A549 (cell line): ENCODE measurements at regions not wholly inside any gene's neighbourhood (a gene's known extent, or its start where the extent isn't known, plus 50 kb on each side); places are given as distances from the start of the nearest gene placed in this dataset.

Experiments
- ATAC-seq, 2 experiments: fragments of 200-7000 bp in 1 of 2; fragments of >200 bp in 1 of 2; cut with Nextera tagmentation in 1 of 2; cut with Tn5 transposase in 1 of 2; 3 replicates each; pipeline versions ENCODE4 v1.8.0 to v1.9.1; 2018 to 2020; ENCODE audit warnings: mild to moderate bottlenecking in 1 of 2, moderate library complexity in 1 of 2
- CTCF ChIA-PET: fragments of 300-600 bp; sonication (Branson Sonifier 250); formaldehyde crosslinking; extraction: SDS; loops from one replicate; lab custom pipeline; 2021; ENCODE audit warnings: antibody characterized with exemption, inconsistent platforms; lab: Yijun Ruan, JAX
- POLR2A ChIA-PET: fragments of 350-600 bp; formaldehyde crosslinking; extraction: SDS; loops from one replicate; lab custom pipeline; 2021; ENCODE audit warnings: antibody characterized with exemption, inconsistent platforms; lab: Yijun Ruan, JAX
- DNase-seq, 2 experiments: peaks; one replicate each; pipeline versions ENCODE4 v3.0.0 to v3.0.0-alpha.2; 2011 to 2016; ENCODE audit warnings: low read depth in 1 of 2, low spot score in 1 of 2
- FAIRE-seq: peaks from 2 replicates; lab custom pipeline; 2011; peaks lifted over from hg19 to GRCh38; lab: Jason Lieb, UNC
- H3K27ac ChIP-seq, 2 experiments: fragments of >200 bp; sonication (Bioruptor Twin); formaldehyde crosslinking; 3 replicates each; pipeline ENCODE4 v1.5.1; 2016 to 2017
- H3K4me1 ChIP-seq: fragments of >200 bp; sonication (Bioruptor Twin); formaldehyde crosslinking; 3 replicates; pipeline ENCODE4 v1.6.1; 2016
- H3K4me2 ChIP-seq: fragments of >200 bp; sonication (Bioruptor Twin); formaldehyde crosslinking; 3 replicates; pipeline ENCODE4 v1.6.1; 2016
- H3K4me3 ChIP-seq: fragments of >200 bp; sonication (Bioruptor Twin); formaldehyde crosslinking; 3 replicates; pipeline ENCODE4 v1.5.1; 2016
- H3K9me3 ChIP-seq: fragments of >200 bp; sonication (Bioruptor Twin); formaldehyde crosslinking; 3 replicates; pipeline ENCODE4 v1.6.1; 2016
- BHLHE40 ChIP-seq: IDR thresholded peaks from 2 replicates; pipeline ENCODE4 v1.6.1; 2012; ENCODE audit warnings: low read depth, low read length, inconsistent platforms
- CHD2 ChIP-seq: fragments of 150-350 bp; IDR thresholded peaks from 2 replicates; pipeline ENCODE4 v1.6.1; 2014; ENCODE audit warnings: low read length; ENCODE audit not compliant: partially characterized antibody
- FOXS1 ChIP-seq: fragments of 250-450 bp; sonication (Bioruptor Pico); IDR thresholded peaks from 2 replicates; pipeline ENCODE4 v1.5.0; 2020; ENCODE audit warnings: mild to moderate bottlenecking, moderate library complexity
- HDAC2 ChIP-seq: fragments of 200-600 bp; sonication (generic); IDR thresholded peaks from 2 replicates; pipeline ENCODE4 v1.6.1; 2016
- HEYL ChIP-seq: fragments of 250-450 bp; sonication (Bioruptor Pico); IDR thresholded peaks from 2 replicates; pipeline ENCODE4 v1.8.0; 2021; ENCODE audit warnings: mild to moderate bottlenecking, moderate library complexity
- HOXB5 ChIP-seq: fragments of 250-450 bp; sonication (Bioruptor Pico); IDR thresholded peaks from 2 replicates; pipeline ENCODE4 v1.5.0; 2020; ENCODE audit warnings: mild to moderate bottlenecking, moderate library complexity
- KDM1A ChIP-seq: fragments of 200-600 bp; sonication (generic); IDR thresholded peaks from 2 replicates; pipeline ENCODE4 v1.6.1; 2016; ENCODE audit warnings: low read depth, mild to moderate bottlenecking
- KDM5A ChIP-seq: fragments of 200-600 bp; sonication (generic); IDR thresholded peaks from 2 replicates; pipeline ENCODE4 v1.6.1; 2016; ENCODE audit warnings: antibody characterized with exemption, mild to moderate bottlenecking
- MAX ChIP-seq: IDR thresholded peaks from 2 replicates; pipeline ENCODE4 v1.6.1; 2012
- MYC ChIP-seq: IDR thresholded peaks from 2 replicates; pipeline ENCODE4 v1.6.1; 2012; ENCODE audit warnings: mild to moderate bottlenecking, inconsistent platforms, low read length, improper control_type of control experiment, borderline replicate concordance
- NPAS2 ChIP-seq: fragments of 250-450 bp; sonication (Bioruptor Pico); IDR thresholded peaks from 2 replicates; pipeline ENCODE4 v1.8.0; 2022; ENCODE audit warnings: mild to moderate bottlenecking, moderate library complexity, borderline replicate concordance
- POLR2A ChIP-seq: IDR thresholded peaks from 2 replicates; pipeline ENCODE4 v1.6.1; 2012; ENCODE audit warnings: mild to moderate bottlenecking, low read length
- RAD21 ChIP-seq, 2 experiments: fragments of >200 bp in 1 of 2; sonication (Bioruptor Twin) in 1 of 2; formaldehyde crosslinking in 1 of 2; IDR thresholded peaks in 1 of 2; conservative IDR thresholded peaks in 1 of 2; 2 replicates in 1 of 2; 3 replicates in 1 of 2; pipeline ENCODE4 v1.6.1; 2012 to 2018; ENCODE audit warnings: inconsistent platforms in 1 of 2
- RARB ChIP-seq: fragments of 250-450 bp; sonication (Bioruptor Pico); IDR thresholded peaks from 2 replicates; pipeline ENCODE4 v1.8.0; 2021; ENCODE audit warnings: mild to moderate bottlenecking, moderate library complexity
- SMC3 ChIP-seq: fragments of >200 bp; sonication (Bioruptor Twin); formaldehyde crosslinking; IDR thresholded peaks from 3 replicates; pipeline ENCODE4 v1.6.1; 2018; ENCODE audit warnings: inconsistent platforms
- ZSCAN20 ChIP-seq: fragments of 250-450 bp; sonication (Bioruptor Pico); IDR thresholded peaks from 2 replicates; pipeline ENCODE4 v1.8.0; 2022; ENCODE audit warnings: mild to moderate bottlenecking, moderate library complexity
- WGBS: methylation state at CpG from one replicate; pipeline ENCODE4 v1.1.6; 2017; ENCODE audit errors: missing lambda C conversion rate; 5-methylcytosine and 5-hydroxymethylcytosine counted together
- TF ChIP-seq, protein P1 (sequence below): fragments of 450-650 bp; IDR thresholded peaks from 2 replicates; pipeline ENCODE4 v1.6.1; 2014; ENCODE audit warnings: antibody characterized with exemption
- TF ChIP-seq, protein P2 (sequence below): IDR thresholded peaks from 2 replicates; pipeline ENCODE4 v1.6.1; 2012
- TF ChIP-seq, protein P3 (sequence below): fragments of >200 bp; sonication (Bioruptor Twin); formaldehyde crosslinking; IDR thresholded peaks from 2 replicates; pipeline ENCODE4 v1.6.1; 2016
- TF ChIP-seq, protein P4 (sequence below): fragments of >200 bp; sonication (Bioruptor Twin); formaldehyde crosslinking; IDR thresholded peaks from 3 replicates; pipeline ENCODE4 v1.5.1; 2016
- TF ChIP-seq, protein P5 (sequence below): fragments of 250-450 bp; sonication (Bioruptor Pico); IDR thresholded peaks from 2 replicates; pipeline ENCODE4 v1.5.0; 2021; ENCODE audit warnings: mild to moderate bottlenecking, moderate library complexity, borderline replicate concordance

DNA sequence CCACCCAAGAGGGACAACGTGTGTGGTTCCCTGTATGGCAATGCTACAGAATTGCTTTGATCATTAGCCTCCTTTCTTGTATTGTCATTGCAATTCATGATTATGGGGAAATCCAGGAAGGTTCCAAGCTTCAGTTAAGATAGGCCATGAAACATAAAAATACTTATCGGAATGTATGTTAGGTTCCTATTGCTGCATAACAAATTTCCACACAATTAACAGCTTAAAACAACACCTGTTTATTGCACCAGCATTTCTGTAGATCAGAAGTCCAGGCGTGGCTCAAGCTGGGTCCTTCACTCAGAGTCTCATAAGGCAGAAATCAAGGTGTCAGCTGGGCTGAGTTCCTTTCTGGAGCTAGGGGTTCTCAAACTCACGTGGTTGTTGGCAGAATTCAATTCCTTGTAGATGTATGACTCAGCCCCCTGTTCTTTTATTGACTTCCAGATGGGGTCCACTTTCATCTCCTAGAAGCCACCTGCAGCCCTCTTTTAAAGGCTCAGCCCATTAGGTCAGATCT lies 365.6 kb upstream of the TMPO start:
- FAIRE-seq (no peak), ATAC-seq (no peak), DNase-seq (no peak)
- Histone ChIP-seq H3K9me3 (no peaks in the 10 kb centered on the region), H3K4me2 (no peak overlapping the region), H3K4me1 (no peaks in the 10 kb centered on the region), H3K27ac (no peak overlapping the region), H3K4me3 (no peak overlapping the region)
- CTCF ChIA-PET: no interaction called here
- POLR2A ChIA-PET: no interaction called here
- no peak for TF ChIP-seq POLR2A
- WGBS: 24% methylated on average over 4 of the region's 4 CpGs

- no peak overlapping the region for H3K27ac ChIP-seq
- no peaks in the 10 kb centered on the region for H3K9me3 ChIP-seq
- no peak overlapping the region for H3K4me3 ChIP-seq
- ATAC-seq (no peak), DNase-seq (no peak), FAIRE-seq (no peak)
- H3K4me1 ChIP-seq: no peaks in the 10 kb centered on the region
- no peak for TF ChIP-seq HOXB5 (CRISPR knock-in tag)
- TF ChIP-seq BHLHE40: no peak
- TF ChIP-seq SMC3: no peak
- TF ChIP-seq ZSCAN20 (CRISPR knock-in tag): no peak
- TF ChIP-seq HDAC2: no peak
- no peak overlapping the region for H3K4me2 ChIP-seq
- 5% methylated on average over 4 of the region's 4 CpGs for WGBS
- POLR2A ChIA-PET: no interaction called here
- CTCF ChIA-PET: interaction anchor here (0.6 kb wide), 1 partner anchor 900 kb away, joined by 3 read pairs; no protein-coding TSS in a partner anchor
Observed at GRCh38 chr12:98151105-98151590, 364.2 kb upstream of the TMPO start.

GRCh38 chr12:98151984-98152383 lies 363.4 kb upstream of the TMPO start:
- Histone ChIP-seq H3K4me2 (no peak overlapping the region), H3K27ac (no peak overlapping the region), H3K9me3 (no peaks in the 10 kb centered on the region), H3K4me3 (no peak overlapping the region), H3K4me1 (no peaks in the 10 kb centered on the region)
- ATAC-seq (no peak), FAIRE-seq (no peak), DNase-seq (no peak)
- POLR2A ChIA-PET: no interaction called here
- CTCF ChIA-PET: no interaction called here
- 0% methylated on average over 1 of the region's 1 CpG for WGBS
- TF ChIP-seq, protein P1, sequence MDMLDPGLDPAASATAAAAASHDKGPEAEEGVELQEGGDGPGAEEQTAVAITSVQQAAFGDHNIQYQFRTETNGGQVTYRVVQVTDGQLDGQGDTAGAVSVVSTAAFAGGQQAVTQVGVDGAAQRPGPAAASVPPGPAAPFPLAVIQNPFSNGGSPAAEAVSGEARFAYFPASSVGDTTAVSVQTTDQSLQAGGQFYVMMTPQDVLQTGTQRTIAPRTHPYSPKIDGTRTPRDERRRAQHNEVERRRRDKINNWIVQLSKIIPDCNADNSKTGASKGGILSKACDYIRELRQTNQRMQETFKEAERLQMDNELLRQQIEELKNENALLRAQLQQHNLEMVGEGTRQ: no peak
- TF ChIP-seq, protein P2, sequence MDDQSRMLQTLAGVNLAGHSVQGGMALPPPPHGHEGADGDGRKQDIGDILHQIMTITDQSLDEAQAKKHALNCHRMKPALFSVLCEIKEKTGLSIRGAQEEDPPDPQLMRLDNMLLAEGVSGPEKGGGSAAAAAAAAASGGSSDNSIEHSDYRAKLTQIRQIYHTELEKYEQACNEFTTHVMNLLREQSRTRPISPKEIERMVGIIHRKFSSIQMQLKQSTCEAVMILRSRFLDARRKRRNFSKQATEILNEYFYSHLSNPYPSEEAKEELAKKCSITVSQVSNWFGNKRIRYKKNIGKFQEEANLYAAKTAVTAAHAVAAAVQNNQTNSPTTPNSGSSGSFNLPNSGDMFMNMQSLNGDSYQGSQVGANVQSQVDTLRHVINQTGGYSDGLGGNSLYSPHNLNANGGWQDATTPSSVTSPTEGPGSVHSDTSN: no peak
- TF ChIP-seq, protein P3, sequence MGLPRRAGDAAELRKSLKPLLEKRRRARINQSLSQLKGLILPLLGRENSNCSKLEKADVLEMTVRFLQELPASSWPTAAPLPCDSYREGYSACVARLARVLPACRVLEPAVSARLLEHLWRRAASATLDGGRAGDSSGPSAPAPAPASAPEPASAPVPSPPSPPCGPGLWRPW: no peak
- no peak for TF ChIP-seq RAD21 (conservative IDR thresholded peaks at IDR 0.05 in 1 of 2, IDR thresholded peaks at IDR 0.05 in 1 of 2)
- no peak for TF ChIP-seq MYC
- TF ChIP-seq KDM1A: no peak
- TF ChIP-seq KDM5A: no peak
- no peak for TF ChIP-seq POLR2A
- TF ChIP-seq HOXB5 (CRISPR knock-in tag): no peak
- no peak for TF ChIP-seq NPAS2 (CRISPR knock-in tag)
- no peak for TF ChIP-seq FOXS1 (CRISPR knock-in tag)

GRCh38 chr12:98154850-98155249 lies 360.5 kb upstream of the TMPO start:
- ChIA-PET CTCF (interaction anchor here (0.6 to 1.8 kb wide), 3 partner anchors 193 to 1168 kb away, joined by 3 to 7 read pairs (median 3); no protein-coding TSS in a partner anchor), POLR2A (no interaction called here)
- Histone ChIP-seq H3K4me1 (no peaks in the 10 kb centered on the region), H3K9me3 (no peaks in the 10 kb centered on the region), H3K4me3 (no peak overlapping the region), H3K27ac (no peak overlapping the region), H3K4me2 (no peak overlapping the region)
- no peak for FAIRE-seq
- peak; percentile 54 to 80; a peak in 3 of 6 replicates for ATAC-seq
- 10% methylated on average over 4 of the region's 4 CpGs for WGBS
- peak in 1 of 2 experiments; percentile 23 for DNase-seq
- TF ChIP-seq, protein P4, sequence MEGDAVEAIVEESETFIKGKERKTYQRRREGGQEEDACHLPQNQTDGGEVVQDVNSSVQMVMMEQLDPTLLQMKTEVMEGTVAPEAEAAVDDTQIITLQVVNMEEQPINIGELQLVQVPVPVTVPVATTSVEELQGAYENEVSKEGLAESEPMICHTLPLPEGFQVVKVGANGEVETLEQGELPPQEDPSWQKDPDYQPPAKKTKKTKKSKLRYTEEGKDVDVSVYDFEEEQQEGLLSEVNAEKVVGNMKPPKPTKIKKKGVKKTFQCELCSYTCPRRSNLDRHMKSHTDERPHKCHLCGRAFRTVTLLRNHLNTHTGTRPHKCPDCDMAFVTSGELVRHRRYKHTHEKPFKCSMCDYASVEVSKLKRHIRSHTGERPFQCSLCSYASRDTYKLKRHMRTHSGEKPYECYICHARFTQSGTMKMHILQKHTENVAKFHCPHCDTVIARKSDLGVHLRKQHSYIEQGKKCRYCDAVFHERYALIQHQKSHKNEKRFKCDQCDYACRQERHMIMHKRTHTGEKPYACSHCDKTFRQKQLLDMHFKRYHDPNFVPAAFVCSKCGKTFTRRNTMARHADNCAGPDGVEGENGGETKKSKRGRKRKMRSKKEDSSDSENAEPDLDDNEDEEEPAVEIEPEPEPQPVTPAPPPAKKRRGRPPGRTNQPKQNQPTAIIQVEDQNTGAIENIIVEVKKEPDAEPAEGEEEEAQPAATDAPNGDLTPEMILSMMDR: 0 out of 3 replicates have a peak, but pooled peaks have one; percentile 7
- no peak for TF ChIP-seq RARB
- no peak for TF ChIP-seq SMC3
- TF ChIP-seq RAD21 (conservative IDR thresholded peaks at IDR 0.05 in 1 of 2, IDR thresholded peaks at IDR 0.05 in 1 of 2): peak in 1 of 2 experiments; percentile 30; a peak in 1 of 5 replicates
- no peak for TF ChIP-seq FOXS1 (CRISPR knock-in tag)
- TF ChIP-seq CHD2: no peak
- TF ChIP-seq, protein P5, sequence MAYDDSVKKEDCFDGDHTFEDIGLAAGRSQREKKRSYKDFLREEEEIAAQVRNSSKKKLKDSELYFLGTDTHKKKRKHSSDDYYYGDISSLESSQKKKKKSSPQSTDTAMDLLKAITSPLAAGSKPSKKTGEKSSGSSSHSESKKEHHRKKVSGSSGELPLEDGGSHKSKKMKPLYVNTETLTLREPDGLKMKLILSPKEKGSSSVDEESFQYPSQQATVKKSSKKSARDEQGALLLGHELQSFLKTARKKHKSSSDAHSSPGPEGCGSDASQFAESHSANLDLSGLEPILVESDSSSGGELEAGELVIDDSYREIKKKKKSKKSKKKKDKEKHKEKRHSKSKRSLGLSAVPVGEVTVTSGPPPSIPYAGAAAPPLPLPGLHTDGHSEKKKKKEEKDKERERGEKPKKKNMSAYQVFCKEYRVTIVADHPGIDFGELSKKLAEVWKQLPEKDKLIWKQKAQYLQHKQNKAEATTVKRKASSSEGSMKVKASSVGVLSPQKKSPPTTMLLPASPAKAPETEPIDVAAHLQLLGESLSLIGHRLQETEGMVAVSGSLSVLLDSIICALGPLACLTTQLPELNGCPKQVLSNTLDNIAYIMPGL (CRISPR knock-in tag): no peak
- TF ChIP-seq HEYL (CRISPR knock-in tag): no peak
- no peak for TF ChIP-seq POLR2A
- TF ChIP-seq, protein P3: no peak
- no peak for TF ChIP-seq MAX
